Lower leg skin (tissue), 3 donors: ENCODE measurements at regions not wholly inside any gene's neighbourhood (a gene's known extent, or its start where the extent isn't known, plus 50 kb on each side); places are given as distances from the start of the nearest gene placed in this dataset.

ENCODE experiments used
- CTCF ChIP-seq, 3 donors: fragments of 450-650 bp; IDR thresholded peaks; one replicate each; pipeline ENCODE4 v1.5.1; 2016; ENCODE audit warnings: antibody characterized with exemption in 3 of 3, mild to moderate bottlenecking in 3 of 3, moderate library complexity in 2 of 3
- POLR2A ChIP-seq, 2 donors: fragments of 450-650 bp; IDR thresholded peaks; one replicate each; pipeline ENCODE4 v1.6.1; 2016 to 2017; ENCODE audit warnings: antibody characterized with exemption in 2 of 2, mild to moderate bottlenecking in 1 of 2, moderate library complexity in 1 of 2

- no peak for TF ChIP-seq CTCF (IDR thresholded peaks at IDR 0.05)
- TF ChIP-seq POLR2A (IDR thresholded peaks at IDR 0.05) = no peak
These were observed 467.3 kb downstream of the TAF11L14 start for GRCh38 chr5:18101532-18101931.
